ENCODE measurements at regions not wholly inside any gene's neighbourhood (a gene's known extent, or its start where the extent isn't known, plus 50 kb on each side); places are given as distances from the start of the nearest gene placed in this dataset.

DNA sequence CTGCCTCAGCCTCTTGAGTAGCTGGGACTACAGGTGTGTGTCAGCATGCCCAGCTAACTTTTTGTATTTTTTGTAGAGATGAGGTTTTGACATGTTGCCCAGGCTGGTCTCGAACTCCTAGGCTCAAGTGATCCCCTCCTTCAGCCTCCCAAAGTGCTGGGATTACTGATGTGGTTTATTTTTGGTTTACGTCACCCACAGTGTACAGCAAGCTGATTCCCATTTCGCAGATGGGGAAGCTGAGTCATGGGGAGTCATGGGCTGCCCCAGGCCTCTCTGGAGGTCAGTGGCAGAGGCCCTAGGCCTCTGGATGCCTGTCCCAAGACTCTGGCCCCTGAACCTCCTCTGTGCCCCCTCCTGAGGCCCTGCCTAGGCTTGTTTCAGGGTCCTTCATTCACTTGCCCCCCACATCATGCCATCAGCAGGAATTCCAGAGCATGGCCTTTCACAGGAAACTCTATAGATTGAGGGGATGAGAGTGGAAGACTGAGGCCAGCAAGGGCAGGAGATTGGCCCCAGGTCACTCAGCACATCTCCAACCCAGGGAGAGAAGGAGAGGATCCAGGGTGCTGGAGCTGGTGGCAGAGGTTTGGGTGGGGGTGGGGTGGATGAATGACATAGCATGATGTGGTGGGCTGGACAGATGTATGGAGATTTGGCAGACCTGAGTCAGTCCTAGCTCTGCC is 266.0 kb downstream of the PTPRU start:
- TF ChIP-seq, protein P1, sequence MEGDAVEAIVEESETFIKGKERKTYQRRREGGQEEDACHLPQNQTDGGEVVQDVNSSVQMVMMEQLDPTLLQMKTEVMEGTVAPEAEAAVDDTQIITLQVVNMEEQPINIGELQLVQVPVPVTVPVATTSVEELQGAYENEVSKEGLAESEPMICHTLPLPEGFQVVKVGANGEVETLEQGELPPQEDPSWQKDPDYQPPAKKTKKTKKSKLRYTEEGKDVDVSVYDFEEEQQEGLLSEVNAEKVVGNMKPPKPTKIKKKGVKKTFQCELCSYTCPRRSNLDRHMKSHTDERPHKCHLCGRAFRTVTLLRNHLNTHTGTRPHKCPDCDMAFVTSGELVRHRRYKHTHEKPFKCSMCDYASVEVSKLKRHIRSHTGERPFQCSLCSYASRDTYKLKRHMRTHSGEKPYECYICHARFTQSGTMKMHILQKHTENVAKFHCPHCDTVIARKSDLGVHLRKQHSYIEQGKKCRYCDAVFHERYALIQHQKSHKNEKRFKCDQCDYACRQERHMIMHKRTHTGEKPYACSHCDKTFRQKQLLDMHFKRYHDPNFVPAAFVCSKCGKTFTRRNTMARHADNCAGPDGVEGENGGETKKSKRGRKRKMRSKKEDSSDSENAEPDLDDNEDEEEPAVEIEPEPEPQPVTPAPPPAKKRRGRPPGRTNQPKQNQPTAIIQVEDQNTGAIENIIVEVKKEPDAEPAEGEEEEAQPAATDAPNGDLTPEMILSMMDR (IDR thresholded peaks at IDR 0.05) = no peak
- TF ChIP-seq EP300 (IDR thresholded peaks at IDR 0.05) = no peak
- no peak for TF ChIP-seq POLR2A (IDR thresholded peaks at IDR 0.05; ENCODE audit: low read depth)
- TF ChIP-seq POLR2AphosphoS5 (IDR thresholded peaks at IDR 0.05) = no peak

Data from esophagus muscularis mucosa (tissue), 4 donors.